ENCODE measurements at regions not wholly inside any gene's neighbourhood (a gene's known extent, or its start where the extent isn't known, plus 50 kb on each side); places are given as distances from the start of the nearest gene placed in this dataset.

DNA sequence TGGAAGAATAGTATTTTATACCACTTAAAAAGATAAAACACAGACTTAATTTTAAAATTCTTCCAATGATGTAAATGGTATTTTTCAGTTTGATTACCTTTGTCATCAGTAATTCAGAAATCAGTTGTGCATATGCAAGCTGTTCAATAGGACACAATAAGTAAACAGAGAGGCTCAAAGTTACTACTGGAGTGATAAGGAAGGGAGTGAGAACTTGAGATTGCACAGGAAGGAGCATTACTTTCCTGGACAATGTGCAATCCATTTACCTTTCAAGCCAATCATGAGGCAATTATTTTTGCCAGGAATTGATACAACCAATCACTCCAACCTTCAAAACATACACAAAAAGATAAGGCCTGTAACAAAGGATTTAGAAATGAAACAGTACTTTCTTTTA lies 1024.3 kb downstream of the RAPGEF2 start:
- H3K14ac ChIP-seq (ENCODE audit: insufficient read length), result no peak overlapping the region
- H3K79me1 ChIP-seq (ENCODE audit: low read depth, low read length), result no peaks in the 10 kb centered on the region
- no peak overlapping the region for H3K23ac ChIP-seq (ENCODE audit: insufficient read length)
- no peaks in the 10 kb centered on the region for H4K20me1 ChIP-seq (replicated peaks in 1 of 2; ENCODE audit: control insufficient read depth in 1 of 2, insufficient read depth in 2 of 2, low read length in 2 of 2)
- POLR2A ChIA-PET (ENCODE audit: partially characterized antibody), result no interaction called here
- H2BK120ac ChIP-seq (replicated peaks; ENCODE audit: low read depth, low read length), result no peak overlapping the region
- H3K4me3 ChIP-seq (ENCODE audit: extremely low read depth in 1 of 4, insufficient read depth in 2 of 4, low read depth in 3 of 4, low read length in 4 of 4), result no peak overlapping the region
- H2AK5ac ChIP-seq (ENCODE audit: low read depth, low read length), result no peak overlapping the region
- no peak overlapping the region for H4K8ac ChIP-seq (ENCODE audit: extremely low read depth, insufficient read depth, low read length)
- no peaks in the 10 kb centered on the region for H3K79me2 ChIP-seq (ENCODE audit: control insufficient read depth in 1 of 2, insufficient read depth in 2 of 2, low read length in 2 of 2)
- no peak overlapping the region for H3K4me2 ChIP-seq (ENCODE audit: insufficient read depth in 1 of 2, low read depth in 2 of 2, low read length in 2 of 2)
- CTCF ChIA-PET (ENCODE audit: partially characterized antibody), result no interaction called here
- no peak overlapping the region for H2BK12ac ChIP-seq (ENCODE audit: low read depth, low read length)
- no peak overlapping the region for H3K56ac ChIP-seq (replicated peaks; ENCODE audit: insufficient read length, low read depth, low read length)
- no peak overlapping the region for H2BK15ac ChIP-seq (ENCODE audit: low read length)
- H3K23me2 ChIP-seq (ENCODE audit: low read depth, low read length), result no peaks in the 10 kb centered on the region
- H3K27ac ChIP-seq (ENCODE audit: low read depth, low read length), result no peak overlapping the region
- no peak overlapping the region for H4K5ac ChIP-seq (ENCODE audit: insufficient read length, low read depth, low read length)
- H2AFZ ChIP-seq (ENCODE audit: low read length), result no peak overlapping the region
- no peak overlapping the region for H3K18ac ChIP-seq (ENCODE audit: extremely low read depth, low read length)
- H3K4me1 ChIP-seq (replicated peaks in 1 of 4; ENCODE audit: control insufficient read depth in 3 of 4, insufficient read depth in 4 of 4, low read length in 3 of 4), result no peaks in the 10 kb centered on the region
- no peak overlapping the region for H2BK5ac ChIP-seq (ENCODE audit: low read depth, low read length)
- peaks cover 5% of the 10 kb centered on the region in 2 experiments; a peak in 2 of 4 replicates for H3K9me3 ChIP-seq (ENCODE audit: insufficient read depth in 2 of 2, low read depth in 1 of 2, low read length in 1 of 2)
- DNase-seq (ENCODE audit: low read depth in 1 of 2, low spot score in 2 of 2) (no peak), FAIRE-seq (no peak)
- no peak overlapping the region for H3K4ac ChIP-seq (replicated peaks; ENCODE audit: insufficient read length, low read depth, low read length)
- no peak overlapping the region for H4K91ac ChIP-seq (replicated peaks; ENCODE audit: insufficient read length, low read length)
- no peaks in the 10 kb centered on the region; a peak in 2 of 8 replicates for H3K36me3 ChIP-seq (ENCODE audit: control insufficient read depth in 2 of 4, insufficient read depth in 4 of 4, low read length in 3 of 4)
- H3K9ac ChIP-seq (replicated peaks in 1 of 4; ENCODE audit: extremely low read depth in 1 of 4, low read depth in 3 of 4, low read length in 3 of 4), result no peak overlapping the region
- no peak overlapping the region for H2BK20ac ChIP-seq (ENCODE audit: low read length)
- H3K27me3 ChIP-seq (replicated peaks in 1 of 4; ENCODE audit: control insufficient read depth in 3 of 4, extremely low read depth in 1 of 4, insufficient read depth in 3 of 4, low read length in 3 of 4), result no peaks in the 10 kb centered on the region
- TF ChIP-seq BCL11A (IDR thresholded peaks at IDR 0.05; ENCODE audit: low read depth in 2 of 2, low read length in 2 of 2) (no peak), SUZ12 (IDR thresholded peaks at IDR 0.05; ENCODE audit: low read length) (no peak), CREB1 (IDR thresholded peaks at IDR 0.05) (no peak), SRF (IDR thresholded peaks at IDR 0.05; ENCODE audit: low read depth, low read length) (no peak), JUN (IDR thresholded peaks at IDR 0.05; ENCODE audit: low read depth, low read length) (no peak), EZH2 (IDR thresholded peaks at IDR 0.05; ENCODE audit: low read depth, low read length, severe bottlenecking) (no peak), MAFK (IDR thresholded peaks at IDR 0.05; ENCODE audit: low read depth, low read length) (no peak), TEAD4 (IDR thresholded peaks at IDR 0.05; ENCODE audit: low read depth, low read length) (no peak), SP4 (IDR thresholded peaks at IDR 0.05; ENCODE audit: low read length) (no peak), GABPA (IDR thresholded peaks at IDR 0.05; ENCODE audit: borderline replicate concordance, insufficient read depth, low read length) (no peak), JUND (IDR thresholded peaks at IDR 0.05; ENCODE audit: low read length) (no peak), EGR1 (IDR thresholded peaks at IDR 0.05; ENCODE audit: borderline replicate concordance, low read depth, low read length) (no peak), POU5F1 (IDR thresholded peaks at IDR 0.05; ENCODE audit: low read depth, low read length) (no peak), HDAC6 (IDR thresholded peaks at IDR 0.05; ENCODE audit: low read depth, low read length) (no peak), BACH1 (IDR thresholded peaks at IDR 0.05; ENCODE audit: low read length) (no peak), ASH2L (IDR thresholded peaks at IDR 0.05; ENCODE audit: low read length) (no peak), YY1 (IDR thresholded peaks at IDR 0.05; ENCODE audit: low read depth, low read length) (no peak), CBX8 (IDR thresholded peaks at IDR 0.05; ENCODE audit: borderline replicate concordance, low read depth, low read length) (no peak), TBP (IDR thresholded peaks at IDR 0.05; ENCODE audit: low read depth, low read length) (no peak)

Measured in H1 (cell line).